ENCODE measurements at regions not wholly inside any gene's neighbourhood (a gene's known extent, or its start where the extent isn't known, plus 50 kb on each side); places are given as distances from the start of the nearest gene placed in this dataset.

- no peak for TF ChIP-seq SP1 (IDR thresholded peaks at IDR 0.05)
- TF ChIP-seq BHLHE40 (IDR thresholded peaks at IDR 0.05; ENCODE audit: borderline replicate concordance) = no peak
- TF ChIP-seq FOXK2 (IDR thresholded peaks at IDR 0.05) = no peak
- TF ChIP-seq TARDBP (IDR thresholded peaks at IDR 0.05) = no peak
- TF ChIP-seq CTBP1 (IDR thresholded peaks at IDR 0.05; ENCODE audit: borderline replicate concordance) = no peak
- TF ChIP-seq FOXM1 (IDR thresholded peaks at IDR 0.05; ENCODE audit: borderline replicate concordance) = no peak
- no peak for TF ChIP-seq SUZ12 (IDR thresholded peaks at IDR 0.05)
- TF ChIP-seq FOXA1 (IDR thresholded peaks at IDR 0.05) = no peak
These were observed 436.8 kb upstream of the ERCC4 start for GRCh38 chr16:13483121-13483520.

All from HEK293T (cell line).